Common myeloid progenitor, CD34-positive (primary cell): ENCODE measurements at regions not wholly inside any gene's neighbourhood (a gene's known extent, or its start where the extent isn't known, plus 50 kb on each side); places are given as distances from the start of the nearest gene placed in this dataset.
"Not testable (repeated sequence)": the region's sequence is repeated elsewhere in the genome, so short reads cannot be mapped to it uniquely, and the experiment has no call there.

ENCODE experiments used
- CTCF ChIA-PET: fragments of 350-600 bp; sonication (Branson Sonifier 250); formaldehyde crosslinking; loops from one replicate; lab custom pipeline; 2021; ENCODE audit warnings: antibody characterized with exemption; lab: Charles Lee
- POLR2A ChIA-PET: fragments of 350-600 bp; sonication (Branson Sonifier 250); formaldehyde crosslinking; loops from one replicate; lab custom pipeline; 2021; ENCODE audit warnings: antibody characterized with exemption; lab: Charles Lee
- DNase-seq, 3 donors: peaks; one replicate each; pipeline versions ENCODE4 v3.0.0 to v3.0.0-alpha.2; 2013
- H3K27ac ChIP-seq, 2 experiments: 1 replicate in 1 of 2; 2 replicates in 1 of 2; pipeline ENCODE4 v1.7.0; 2013; ENCODE audit warnings: inconsistent platforms in 2 of 2, low read length in 2 of 2, mild to moderate bottlenecking in 2 of 2, low read depth in 1 of 2, moderate library complexity in 1 of 2; ENCODE audit not compliant: severe bottlenecking in 2 of 2, insufficient read depth in 1 of 2, poor library complexity in 1 of 2
- H3K27me3 ChIP-seq, 5 experiments: replicated peaks in 2 of 5; 1 replicate in 3 of 5; 2 replicates in 2 of 5; pipeline versions ENCODE4 v1.6.1 to v1.7.0; 2013; ENCODE audit warnings: low read length in 4 of 5, mild to moderate bottlenecking in 2 of 5, moderate library complexity in 2 of 5, inconsistent platforms in 1 of 5; ENCODE audit not compliant: insufficient read depth in 5 of 5, control insufficient read depth in 4 of 5
- H3K36me3 ChIP-seq, 4 experiments: 1 replicate in 2 of 4; 2 replicates in 2 of 4; pipeline versions ENCODE4 v1.6.1 to v1.7.0; 2013; ENCODE audit warnings: low read length in 3 of 4, control low read depth in 1 of 4, mild to moderate bottlenecking in 1 of 4; ENCODE audit not compliant: control insufficient read depth in 4 of 4, insufficient read depth in 4 of 4
- H3K4me1 ChIP-seq, 4 experiments: 1 replicate in 3 of 4; 2 replicates in 1 of 4; pipeline versions ENCODE4 v1.6.1 to v1.7.1; 2013; ENCODE audit warnings: low read length in 3 of 4, mild to moderate bottlenecking in 3 of 4, control low read depth in 1 of 4, inconsistent platforms in 1 of 4, moderate library complexity in 1 of 4; ENCODE audit not compliant: control insufficient read depth in 4 of 4, insufficient read depth in 4 of 4; ENCODE audit errors: control extremely low read depth in 1 of 4
- H3K4me3 ChIP-seq, 7 experiments: 1 replicate in 4 of 7; 2 replicates in 3 of 7; pipeline versions ENCODE4 v1.5.1 to v1.7.0; 2013; ENCODE audit warnings: mild to moderate bottlenecking in 7 of 7, low read length in 6 of 7, moderate library complexity in 6 of 7, inconsistent platforms in 2 of 7, low read depth in 2 of 7, control low read depth in 1 of 7; ENCODE audit not compliant: insufficient read depth in 4 of 7, control insufficient read depth in 1 of 7; ENCODE audit errors: extremely low read depth in 1 of 7
- H3K9me3 ChIP-seq, 5 experiments: 1 replicate in 4 of 5; 2 replicates in 1 of 5; pipeline versions ENCODE4 v1.6.1 to v1.7.1; 2013; ENCODE audit warnings: low read length in 4 of 5, mild to moderate bottlenecking in 2 of 5, inconsistent platforms in 1 of 5, low read depth in 1 of 5, moderate library complexity in 1 of 5; ENCODE audit not compliant: control insufficient read depth in 4 of 5, insufficient read depth in 2 of 5; ENCODE audit errors: control extremely low read depth in 1 of 5
- WGBS: methylation state at CpG from one replicate; pipeline ENCODE4 v1.1.5; 2013; ENCODE audit not compliant: insufficient coverage; 5-methylcytosine and 5-hydroxymethylcytosine counted together

DNA sequence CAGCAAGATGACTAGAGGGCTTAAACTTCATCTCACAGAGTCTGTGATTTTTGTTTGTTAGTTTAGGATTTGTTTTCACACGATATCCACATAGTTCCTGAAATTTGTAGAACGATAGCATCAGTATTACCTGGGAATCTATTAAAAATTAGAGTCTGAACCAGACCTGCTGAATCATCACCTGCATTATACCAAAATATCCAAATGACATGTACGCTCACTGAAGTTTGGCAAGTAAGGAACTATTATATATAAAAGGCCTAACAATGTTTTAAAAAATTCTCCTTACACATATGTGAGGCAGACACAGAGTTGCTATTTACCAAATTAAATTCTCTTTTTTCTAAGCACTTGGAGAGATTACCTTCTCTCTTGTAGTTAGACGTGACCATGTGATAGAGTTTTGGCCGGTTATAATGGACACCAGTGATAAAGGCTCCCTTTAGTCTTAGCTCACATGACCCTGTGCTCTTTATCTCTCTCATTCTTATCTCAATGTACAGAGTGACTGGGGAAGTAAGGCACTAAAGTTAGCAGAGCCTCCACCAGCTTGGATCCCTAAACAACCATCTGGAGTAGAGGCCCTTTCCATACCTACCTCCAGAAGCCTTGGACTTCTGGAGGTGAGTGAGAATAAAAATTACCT lies 363.1 kb downstream of the DSC3 start:
- CTCF ChIA-PET, result interaction anchor here (1.0 kb wide), 1 partner anchor 8 kb away, joined by 3 read pairs; no protein-coding TSS in a partner anchor
- Histone ChIP-seq H3K4me3 (no peak overlapping the region), H3K4me1 (no peaks in the 10 kb centered on the region), H3K36me3 (no peaks in the 10 kb centered on the region), H3K9me3 (no peaks in the 10 kb centered on the region), H3K27me3 (no peaks in the 10 kb centered on the region), H3K27ac (peak overlapping the region in 1 of 2 experiments; percentile 14)
- no peak for DNase-seq
- WGBS, result 80% methylated on average over 2 of the region's 5 CpGs
- POLR2A ChIA-PET, result no interaction called here

GRCh38 chr18:30677813-30678212 lies 364.7 kb downstream of the DSC3 start:
- CTCF ChIA-PET, result not testable (repeated sequence)

DNA sequence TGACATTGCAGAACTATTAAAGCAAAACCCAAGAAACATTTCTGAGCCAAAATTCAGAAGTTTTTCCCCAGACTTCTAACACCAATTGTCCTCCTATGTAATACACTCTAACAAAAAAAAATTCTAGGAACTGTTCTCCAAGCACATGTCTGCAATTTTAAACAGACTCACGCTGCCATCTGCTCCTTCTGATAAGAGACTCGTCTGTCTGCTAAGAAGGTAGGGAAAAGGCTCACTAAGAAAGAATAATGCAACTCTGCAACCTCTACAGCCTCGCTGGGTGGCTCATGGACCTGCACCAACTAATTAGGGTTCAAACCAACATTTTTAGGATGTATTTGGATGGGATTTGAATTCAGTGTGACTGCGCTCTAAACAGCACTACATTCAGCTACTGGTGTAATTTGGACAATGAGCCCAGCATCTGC lies 366.5 kb downstream of the DSC3 start:
- ChIA-PET POLR2A (no interaction called here), CTCF (no interaction called here)
- Histone ChIP-seq H3K4me1 (no peaks in the 10 kb centered on the region), H3K36me3 (no peaks in the 10 kb centered on the region), H3K4me3 (no peak overlapping the region), H3K27me3 (no peaks in the 10 kb centered on the region), H3K9me3 (no peaks in the 10 kb centered on the region), H3K27ac (no peak overlapping the region)
- DNase-seq, result no peak
- WGBS, result 7% methylated on average over 3 of the region's 4 CpGs

More at GRCh38 chr18:30677813-30678212, 364.7 kb downstream of the DSC3 start:
- DNase-seq, H3K9me3 ChIP-seq, H3K4me1 ChIP-seq, POLR2A ChIA-PET, H3K27ac ChIP-seq, H3K4me3 ChIP-seq, H3K27me3 ChIP-seq, H3K36me3 ChIP-seq: not testable (repeated sequence)
- 100% methylated on average over 1 of the region's 5 CpGs for WGBS

DNA sequence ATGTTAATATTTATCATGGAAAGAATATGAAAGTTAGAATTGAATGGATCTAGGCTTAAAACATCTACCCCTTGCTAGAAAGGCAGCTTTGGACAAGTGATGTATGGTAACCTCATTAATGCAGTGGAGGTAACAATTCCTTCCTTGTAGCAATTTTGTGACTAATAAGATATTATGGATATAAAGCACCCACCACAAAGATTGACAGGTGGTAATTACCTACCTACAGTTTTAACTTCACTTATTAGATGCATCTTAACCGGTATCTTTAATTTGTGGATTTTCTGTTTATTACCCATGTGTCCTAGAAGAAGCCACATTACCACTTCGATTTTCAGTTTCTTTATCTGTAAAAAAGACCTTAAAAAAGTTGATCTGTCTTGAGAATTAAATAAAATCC lies 367.0 kb downstream of the DSC3 start:
- Histone ChIP-seq H3K36me3 (no peaks in the 10 kb centered on the region), H3K4me1 (no peaks in the 10 kb centered on the region), H3K27me3 (no peaks in the 10 kb centered on the region), H3K4me3 (no peak overlapping the region), H3K27ac (peak overlapping the region in 1 of 2 experiments; percentile 23), H3K9me3 (no peaks in the 10 kb centered on the region)
- CTCF ChIA-PET, result no interaction called here
- DNase-seq, result no peak
- no CpG with 5 or more reads among the region's 2 CpGs for WGBS
- POLR2A ChIA-PET, result no interaction called here

DNA sequence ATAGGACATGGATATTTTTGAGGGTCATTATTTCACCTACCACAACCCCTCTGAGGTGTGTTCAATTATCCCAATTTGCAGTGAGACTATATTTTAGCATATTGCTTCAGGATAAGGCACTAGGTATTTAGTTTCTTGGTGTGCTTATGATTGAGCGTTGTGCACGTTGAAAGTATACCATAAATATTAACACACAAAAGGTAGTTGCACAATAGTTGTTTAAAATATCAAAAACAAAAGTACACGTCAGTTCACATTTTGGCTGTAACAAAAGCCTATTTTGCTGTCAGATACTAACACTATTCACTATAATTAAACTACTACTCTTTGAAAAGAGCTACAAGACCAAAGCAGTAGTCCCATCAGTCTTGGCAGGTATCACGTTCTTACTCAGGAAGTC lies 367.5 kb downstream of the DSC3 start:
- Histone ChIP-seq H3K4me3 (no peak overlapping the region), H3K27ac (peak overlapping the region in 1 of 2 experiments; percentile 23), H3K36me3 (no peaks in the 10 kb centered on the region), H3K4me1 (no peaks in the 10 kb centered on the region), H3K9me3 (no peaks in the 10 kb centered on the region), H3K27me3 (no peaks in the 10 kb centered on the region)
- 100% methylated on average over 1 of the region's 4 CpGs for WGBS
- no peak for DNase-seq
- ChIA-PET POLR2A (no interaction called here), CTCF (no interaction called here)

DNA sequence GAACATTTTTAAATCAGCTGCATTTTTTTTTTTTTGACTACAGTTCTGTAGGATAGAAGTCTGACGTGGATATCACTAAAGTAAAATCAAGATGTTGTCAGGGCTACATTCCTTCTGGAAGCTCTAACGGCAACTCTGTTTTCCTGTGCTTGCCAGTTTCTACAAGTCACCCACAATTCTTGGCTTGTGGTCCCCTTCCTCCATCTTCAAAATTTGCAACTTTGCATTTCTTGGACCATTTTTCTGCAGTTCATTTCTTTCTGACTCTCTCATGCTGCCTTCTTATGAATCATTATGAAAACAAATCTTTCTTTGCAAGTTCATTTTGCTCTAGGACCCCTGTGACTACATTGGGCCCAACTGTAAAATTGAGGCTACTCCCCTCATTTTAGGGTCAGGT lies 367.9 kb downstream of the DSC3 start:
- Histone ChIP-seq H3K4me1 (no peaks in the 10 kb centered on the region), H3K4me3 (no peak overlapping the region), H3K36me3 (no peaks in the 10 kb centered on the region), H3K27ac (no peak overlapping the region), H3K27me3 (no peaks in the 10 kb centered on the region), H3K9me3 (no peaks in the 10 kb centered on the region)
- POLR2A ChIA-PET, result no interaction called here
- WGBS, result 100% methylated on average over 1 of the region's 2 CpGs
- DNase-seq, result no peak
- CTCF ChIA-PET, result no interaction called here

DNA sequence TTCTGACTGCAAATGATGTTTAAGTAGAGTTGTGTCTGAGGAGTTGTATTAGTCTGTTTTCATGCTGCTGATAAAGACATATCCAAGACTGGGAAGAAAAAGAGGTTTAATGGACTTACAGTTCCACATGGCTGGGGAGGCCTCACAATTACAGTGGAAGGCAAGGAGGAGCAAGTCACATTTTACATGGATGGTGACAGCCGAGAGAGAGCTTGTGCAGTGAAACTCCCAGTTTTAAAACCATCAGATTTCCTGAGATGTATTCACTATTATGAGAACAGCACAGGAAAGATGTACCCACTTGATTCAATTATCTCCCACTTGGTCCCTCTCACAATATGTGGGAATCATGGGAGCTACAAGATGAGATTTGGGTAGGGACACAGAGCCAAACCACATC lies 370.1 kb downstream of the DSC3 start:
- WGBS, result 100% methylated on average over 1 of the region's 1 CpG
- H3K4me3 ChIP-seq, DNase-seq, CTCF ChIA-PET, H3K4me1 ChIP-seq, H3K27me3 ChIP-seq, H3K36me3 ChIP-seq, H3K27ac ChIP-seq, H3K9me3 ChIP-seq, POLR2A ChIA-PET: not testable (repeated sequence)
